HL-60 (cell line): ENCODE measurements at regions not wholly inside any gene's neighbourhood (a gene's known extent, or its start where the extent isn't known, plus 50 kb on each side); places are given as distances from the start of the nearest gene placed in this dataset.

Experiments used
- DNase-seq, 2 experiments: peaks; one replicate each; pipeline ENCODE4 v3.0.0-alpha.2; 2010 to 2020; ENCODE audit warnings: low read depth in 1 of 2, low spot score in 1 of 2
- H3K27ac ChIP-seq: fragments of 250-450 bp; sonication (Bioruptor Pico); replicated peaks from 2 replicates; pipeline ENCODE4 v1.5.1; 2020; ENCODE audit warnings: mild to moderate bottlenecking, moderate library complexity
- H3K27me3 ChIP-seq: fragments of 250-450 bp; sonication (Bioruptor Pico); 2 replicates; pipeline ENCODE4 v1.5.1; 2021; ENCODE audit warnings: mild to moderate bottlenecking, moderate library complexity; ENCODE audit not compliant: insufficient read depth, poor library complexity, severe bottlenecking
- H3K4me3 ChIP-seq: replicated peaks from 2 replicates; pipeline ENCODE4 v1.5.1; 2011; ENCODE audit warnings: mild to moderate bottlenecking, control low read depth, low read length; ENCODE audit not compliant: insufficient read depth
- GABPA ChIP-seq: IDR thresholded peaks from 2 replicates; pipeline ENCODE4 v1.6.1; 2012; ENCODE audit warnings: low read depth
- POLR2AphosphoS5 ChIP-seq: IDR thresholded peaks from 2 replicates; pipeline ENCODE4 v1.6.1; 2012; ENCODE audit warnings: low read depth
- SPI1 ChIP-seq: IDR thresholded peaks from 2 replicates; pipeline ENCODE4 v1.6.1; 2012; ENCODE audit warnings: low read depth, mild to moderate bottlenecking, borderline replicate concordance
- TF ChIP-seq, protein P1 (sequence below): IDR thresholded peaks from one replicate; pipeline ENCODE4 v1.5.1; 2011; ENCODE audit warnings: low read length, control low read depth, inconsistent platforms; ENCODE audit not compliant: insufficient read depth
- TF ChIP-seq, protein P2 (sequence below): IDR thresholded peaks from 2 replicates; pipeline ENCODE4 v1.6.1; 2012; ENCODE audit warnings: low read depth; ENCODE audit not compliant: insufficient replicate concordance

DNA sequence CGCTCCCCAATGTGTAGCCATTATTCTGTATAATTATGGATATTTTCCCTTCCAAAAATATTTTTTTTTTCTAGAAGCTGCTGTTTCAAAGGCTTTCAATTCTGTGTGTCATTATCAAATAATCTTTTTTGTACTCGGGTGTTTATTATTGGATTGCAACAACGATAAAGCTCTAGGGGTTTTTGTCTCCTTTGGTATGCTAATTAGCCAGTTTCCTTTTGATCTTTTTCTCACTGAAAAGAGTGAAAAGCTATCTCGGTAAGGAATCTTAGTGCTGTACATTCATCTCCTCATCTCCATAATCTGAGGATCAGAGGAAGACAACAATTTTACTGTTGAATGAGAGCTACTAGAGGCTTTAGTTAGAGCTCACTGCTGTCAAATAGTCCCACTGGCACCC lies 136.6 kb downstream of the OLFM4 start:
- DNase-seq, result no peak
- H3K4me3 ChIP-seq, result no peak overlapping the region
- no peak for TF ChIP-seq GABPA
- TF ChIP-seq, protein P1, sequence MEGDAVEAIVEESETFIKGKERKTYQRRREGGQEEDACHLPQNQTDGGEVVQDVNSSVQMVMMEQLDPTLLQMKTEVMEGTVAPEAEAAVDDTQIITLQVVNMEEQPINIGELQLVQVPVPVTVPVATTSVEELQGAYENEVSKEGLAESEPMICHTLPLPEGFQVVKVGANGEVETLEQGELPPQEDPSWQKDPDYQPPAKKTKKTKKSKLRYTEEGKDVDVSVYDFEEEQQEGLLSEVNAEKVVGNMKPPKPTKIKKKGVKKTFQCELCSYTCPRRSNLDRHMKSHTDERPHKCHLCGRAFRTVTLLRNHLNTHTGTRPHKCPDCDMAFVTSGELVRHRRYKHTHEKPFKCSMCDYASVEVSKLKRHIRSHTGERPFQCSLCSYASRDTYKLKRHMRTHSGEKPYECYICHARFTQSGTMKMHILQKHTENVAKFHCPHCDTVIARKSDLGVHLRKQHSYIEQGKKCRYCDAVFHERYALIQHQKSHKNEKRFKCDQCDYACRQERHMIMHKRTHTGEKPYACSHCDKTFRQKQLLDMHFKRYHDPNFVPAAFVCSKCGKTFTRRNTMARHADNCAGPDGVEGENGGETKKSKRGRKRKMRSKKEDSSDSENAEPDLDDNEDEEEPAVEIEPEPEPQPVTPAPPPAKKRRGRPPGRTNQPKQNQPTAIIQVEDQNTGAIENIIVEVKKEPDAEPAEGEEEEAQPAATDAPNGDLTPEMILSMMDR, result no peak
- TF ChIP-seq, protein P2, sequence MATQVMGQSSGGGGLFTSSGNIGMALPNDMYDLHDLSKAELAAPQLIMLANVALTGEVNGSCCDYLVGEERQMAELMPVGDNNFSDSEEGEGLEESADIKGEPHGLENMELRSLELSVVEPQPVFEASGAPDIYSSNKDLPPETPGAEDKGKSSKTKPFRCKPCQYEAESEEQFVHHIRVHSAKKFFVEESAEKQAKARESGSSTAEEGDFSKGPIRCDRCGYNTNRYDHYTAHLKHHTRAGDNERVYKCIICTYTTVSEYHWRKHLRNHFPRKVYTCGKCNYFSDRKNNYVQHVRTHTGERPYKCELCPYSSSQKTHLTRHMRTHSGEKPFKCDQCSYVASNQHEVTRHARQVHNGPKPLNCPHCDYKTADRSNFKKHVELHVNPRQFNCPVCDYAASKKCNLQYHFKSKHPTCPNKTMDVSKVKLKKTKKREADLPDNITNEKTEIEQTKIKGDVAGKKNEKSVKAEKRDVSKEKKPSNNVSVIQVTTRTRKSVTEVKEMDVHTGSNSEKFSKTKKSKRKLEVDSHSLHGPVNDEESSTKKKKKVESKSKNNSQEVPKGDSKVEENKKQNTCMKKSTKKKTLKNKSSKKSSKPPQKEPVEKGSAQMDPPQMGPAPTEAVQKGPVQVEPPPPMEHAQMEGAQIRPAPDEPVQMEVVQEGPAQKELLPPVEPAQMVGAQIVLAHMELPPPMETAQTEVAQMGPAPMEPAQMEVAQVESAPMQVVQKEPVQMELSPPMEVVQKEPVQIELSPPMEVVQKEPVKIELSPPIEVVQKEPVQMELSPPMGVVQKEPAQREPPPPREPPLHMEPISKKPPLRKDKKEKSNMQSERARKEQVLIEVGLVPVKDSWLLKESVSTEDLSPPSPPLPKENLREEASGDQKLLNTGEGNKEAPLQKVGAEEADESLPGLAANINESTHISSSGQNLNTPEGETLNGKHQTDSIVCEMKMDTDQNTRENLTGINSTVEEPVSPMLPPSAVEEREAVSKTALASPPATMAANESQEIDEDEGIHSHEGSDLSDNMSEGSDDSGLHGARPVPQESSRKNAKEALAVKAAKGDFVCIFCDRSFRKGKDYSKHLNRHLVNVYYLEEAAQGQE, result no peak
- TF ChIP-seq POLR2AphosphoS5, result no peak
- no peak for TF ChIP-seq SPI1
- no peak overlapping the region for H3K27ac ChIP-seq
- no peaks in the 10 kb centered on the region for H3K27me3 ChIP-seq

DNA sequence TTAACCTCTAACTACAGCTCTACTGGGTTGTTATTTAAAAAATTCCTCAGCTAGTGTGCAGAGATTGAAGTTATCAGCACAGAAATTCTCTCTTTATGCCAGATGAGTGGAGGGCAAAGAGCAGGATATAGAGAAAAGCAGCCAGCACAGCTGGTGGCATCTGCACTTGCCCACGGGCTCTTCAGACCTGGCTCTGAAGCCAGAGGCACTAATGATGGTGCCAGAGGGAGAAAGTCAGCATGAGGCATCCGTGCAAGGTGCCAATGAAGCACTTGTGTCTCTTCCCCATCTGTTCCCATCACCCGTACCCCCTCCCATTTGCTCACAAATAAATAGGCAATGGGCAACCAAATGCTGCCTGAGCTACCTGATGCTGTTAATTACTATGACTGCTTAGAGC lies 138.9 kb downstream of the OLFM4 start:
- TF ChIP-seq, protein P2, result no peak
- H3K27ac ChIP-seq, result no peak overlapping the region

DNA sequence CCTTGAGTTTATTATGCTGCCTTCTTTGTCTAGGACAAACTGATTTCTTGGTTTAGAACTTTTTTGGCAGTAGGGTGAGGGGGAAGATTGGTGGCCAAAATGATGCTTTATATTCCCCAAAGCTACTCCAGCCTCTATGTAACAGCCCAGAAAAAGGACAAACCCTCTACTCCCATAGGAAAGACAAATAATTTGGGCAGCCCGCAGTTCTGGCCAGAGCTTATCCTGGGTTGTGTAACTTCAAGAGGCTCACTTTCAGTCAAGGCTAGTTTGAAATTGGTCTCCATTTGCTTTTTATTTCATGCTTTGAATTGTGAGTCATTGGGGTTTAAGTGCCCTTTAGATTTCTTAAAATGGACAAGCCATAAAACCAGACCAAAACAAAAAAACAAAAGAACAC lies 142.3 kb downstream of the OLFM4 start:
- no peak for TF ChIP-seq GABPA
- no peak overlapping the region for H3K27ac ChIP-seq
- DNase-seq, result no peak
- no peak overlapping the region for H3K4me3 ChIP-seq
- no peaks in the 10 kb centered on the region for H3K27me3 ChIP-seq

More for the DNA sequence above, 138.9 kb downstream of the OLFM4 start:
- H3K4me3 ChIP-seq, result no peak overlapping the region
- no peak for DNase-seq
- no peaks in the 10 kb centered on the region for H3K27me3 ChIP-seq

DNA sequence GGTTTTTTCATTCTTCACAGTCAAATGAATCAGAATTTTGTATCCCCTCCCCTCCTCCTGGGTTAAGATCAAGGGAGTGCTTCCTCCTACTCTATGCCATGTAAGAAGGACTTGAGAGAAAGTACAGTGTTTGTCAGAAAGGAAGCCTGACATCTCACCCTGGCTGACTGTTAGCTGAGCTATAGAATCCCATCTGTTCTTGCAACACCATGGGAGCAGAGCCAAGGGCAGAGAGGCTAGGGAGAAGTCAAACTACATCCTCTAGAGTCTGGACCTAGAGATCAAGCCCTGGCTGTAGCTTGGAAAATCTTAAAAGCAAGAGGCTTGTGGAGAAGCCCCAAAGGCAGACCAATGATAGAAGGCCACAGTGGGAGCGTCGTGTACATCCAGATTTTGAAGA lies 145.9 kb downstream of the OLFM4 start:
- TF ChIP-seq GABPA (no peak), POLR2AphosphoS5 (no peak), SPI1 (no peak)
- TF ChIP-seq, protein P1, result no peak
- TF ChIP-seq, protein P2, result no peak
- H3K27me3 ChIP-seq, result no peaks in the 10 kb centered on the region
- H3K27ac ChIP-seq, result no peak overlapping the region
- H3K4me3 ChIP-seq, result no peak overlapping the region
- DNase-seq, result no peak
